Osteoblast (primary cell): ENCODE measurements at regions not wholly inside any gene's neighbourhood (a gene's known extent, or its start where the extent isn't known, plus 50 kb on each side); places are given as distances from the start of the nearest gene placed in this dataset.

Experiments
- DNase-seq: peaks from one replicate; pipeline ENCODE4 v3.0.0; 2011; ENCODE audit warnings: low spot score, mixed read lengths; ENCODE audit not compliant: insufficient read length; ENCODE audit errors: missing footprints
- H2AFZ ChIP-seq: 2 replicates; pipeline ENCODE4 v1.6.0; 2011; ENCODE audit warnings: mild to moderate bottlenecking, low read length
- H3K27ac ChIP-seq: 2 replicates; pipeline ENCODE4 v1.5.1; 2011; ENCODE audit warnings: mild to moderate bottlenecking, low read depth, low read length, moderate library complexity
- H3K27me3 ChIP-seq: 2 replicates; pipeline ENCODE4 v1.6.0; 2012; ENCODE audit warnings: mild to moderate bottlenecking, control low read depth, inconsistent platforms, low read length, moderate library complexity; ENCODE audit not compliant: insufficient read depth
- H3K36me3 ChIP-seq: 2 replicates; pipeline ENCODE4 v1.5.1; 2011; ENCODE audit warnings: mild to moderate bottlenecking, low read length, control low read depth, moderate library complexity; ENCODE audit not compliant: insufficient read depth
- H3K4me1 ChIP-seq: 2 replicates; pipeline ENCODE4 v1.5.1; 2011; ENCODE audit warnings: mild to moderate bottlenecking, low read length, control low read depth, moderate library complexity; ENCODE audit not compliant: insufficient read depth
- H3K4me2 ChIP-seq: 2 replicates; pipeline ENCODE4 v1.6.0; 2011; ENCODE audit warnings: mild to moderate bottlenecking, low read length; ENCODE audit not compliant: insufficient read depth
- H3K4me3 ChIP-seq: fragments of 200-600 bp; sonication (generic); 3 replicates; pipeline ENCODE4 v1.5.1; 2012; ENCODE audit warnings: mild to moderate bottlenecking, low read length, inconsistent platforms; ENCODE audit not compliant: insufficient read depth
- H3K79me2 ChIP-seq: 2 replicates; pipeline ENCODE4 v1.6.0; 2012; ENCODE audit warnings: mild to moderate bottlenecking, low read length, control low read depth, inconsistent platforms; ENCODE audit not compliant: insufficient read depth
- H3K9me3 ChIP-seq: 2 replicates; pipeline ENCODE4 v1.5.1; 2011; ENCODE audit warnings: low read depth, low read length, control low read depth
- H4K20me1 ChIP-seq: 2 replicates; pipeline ENCODE4 v1.6.0; 2012; ENCODE audit warnings: mild to moderate bottlenecking, low read length, control low read depth; ENCODE audit not compliant: insufficient read depth
- CTCF ChIP-seq: IDR thresholded peaks from 2 replicates; pipeline ENCODE4 v1.5.1; 2011; ENCODE audit warnings: mild to moderate bottlenecking, low read depth, low read length, moderate library complexity; ENCODE audit errors: extremely low read depth

GRCh38 chr22:34688825-34689224 lies 377.1 kb upstream of the ISX start:
- Histone ChIP-seq H4K20me1 (no peaks in the 10 kb centered on the region), H3K9me3 (no peaks in the 10 kb centered on the region), H3K27ac (no peak overlapping the region), H3K79me2 (no peaks in the 10 kb centered on the region), H3K36me3 (no peaks in the 10 kb centered on the region), H3K27me3 (no peaks in the 10 kb centered on the region), H2AFZ (no peak overlapping the region), H3K4me2 (no peak overlapping the region), H3K4me1 (no peaks in the 10 kb centered on the region), H3K4me3 (no peak overlapping the region)
- no peak for DNase-seq
- TF ChIP-seq CTCF: no peak

GRCh38 chr22:34696557-34696956 lies 369.4 kb upstream of the ISX start:
- Histone ChIP-seq H3K9me3 (peaks cover 3% of the 10 kb centered on the region), H4K20me1 (no peaks in the 10 kb centered on the region), H3K4me2 (no peak overlapping the region), H3K4me1 (no peaks in the 10 kb centered on the region), H3K79me2 (no peaks in the 10 kb centered on the region), H3K27me3 (no peaks in the 10 kb centered on the region), H3K36me3 (no peaks in the 10 kb centered on the region), H3K27ac (no peak overlapping the region), H2AFZ (no peak overlapping the region), H3K4me3 (no peak overlapping the region)
- no peak for DNase-seq
- no peak for TF ChIP-seq CTCF

- no peak for TF ChIP-seq CTCF
- no peak overlapping the region for H3K4me3 ChIP-seq
- no peak for DNase-seq
- no peaks in the 10 kb centered on the region for H3K4me1 ChIP-seq
- no peaks in the 10 kb centered on the region for H3K27me3 ChIP-seq
- H3K9me3 ChIP-seq: peaks cover 10% of the 10 kb centered on the region
- no peaks in the 10 kb centered on the region for H3K79me2 ChIP-seq
- H3K36me3 ChIP-seq: no peaks in the 10 kb centered on the region
- H2AFZ ChIP-seq: no peak overlapping the region
- H3K27ac ChIP-seq: no peak overlapping the region
- no peaks in the 10 kb centered on the region for H4K20me1 ChIP-seq
- H3K4me2 ChIP-seq: no peak overlapping the region
Measured at GRCh38 chr22:34702279-34702678, 363.7 kb upstream of the ISX start.

GRCh38 chr22:34709641-34710040 lies 356.3 kb upstream of the ISX start:
- no peak for DNase-seq
- no peak overlapping the region for H3K27ac ChIP-seq
- no peak overlapping the region for H3K4me2 ChIP-seq
- H3K79me2 ChIP-seq: no peaks in the 10 kb centered on the region
- TF ChIP-seq CTCF: no peak
- no peaks in the 10 kb centered on the region for H3K36me3 ChIP-seq
- no peaks in the 10 kb centered on the region for H3K27me3 ChIP-seq
- H2AFZ ChIP-seq: no peak overlapping the region
- peaks cover 5% of the 10 kb centered on the region for H3K9me3 ChIP-seq
- H4K20me1 ChIP-seq: no peaks in the 10 kb centered on the region
- H3K4me3 ChIP-seq: no peak overlapping the region
- H3K4me1 ChIP-seq: no peaks in the 10 kb centered on the region
